Activated CD4-positive, alpha-beta T cell treated with anti-CD3 and anti-CD28 coated beads, Interleukin-2, amount 50 U/mL, for 16 hours (primary cell): ENCODE measurements at regions not wholly inside any gene's neighbourhood (a gene's known extent, or its start where the extent isn't known, plus 50 kb on each side); places are given as distances from the start of the nearest gene placed in this dataset.
"Not testable (repeated sequence)": the region's sequence is repeated elsewhere in the genome, so short reads cannot be mapped to it uniquely, and the experiment has no call there.

Experiments
- DNase-seq: peaks from one replicate; pipeline ENCODE4 v3.0.0-alpha.2; 2020

- no peak for DNase-seq
Measured at GRCh38 chr2:83859553-83859952, 599.5 kb downstream of the SUCLG1 start.

DNA sequence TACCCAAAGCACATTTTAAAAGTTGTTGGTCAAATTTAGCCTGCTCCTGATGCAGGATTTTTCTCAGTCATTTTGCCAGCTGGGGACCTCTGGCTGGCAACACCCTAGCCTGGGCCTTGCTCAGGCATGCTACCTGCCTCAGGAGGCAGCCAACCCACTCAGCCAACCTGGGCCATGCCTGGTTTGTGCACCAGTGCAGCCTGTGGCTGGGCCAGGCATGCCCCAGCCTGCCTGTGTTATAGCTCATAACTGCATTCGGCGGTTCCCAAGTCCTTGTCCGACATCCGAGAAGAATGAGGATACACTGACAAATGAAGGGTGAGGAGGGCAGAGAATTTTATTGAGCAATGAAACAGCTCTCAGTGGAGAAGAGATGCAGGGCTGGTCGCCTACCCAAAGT is 608.0 kb downstream of the SUCLG1 start:
- no peak for DNase-seq

GRCh38 chr2:83850071-83850725 is 608.9 kb downstream of the SUCLG1 start:
- no peak for DNase-seq

- no peak for DNase-seq
Measured at GRCh38 chr2:83844490-83844889, 614.6 kb downstream of the SUCLG1 start.

- no peak for DNase-seq
Measured at GRCh38 chr2:83842421-83842820, 616.7 kb downstream of the SUCLG1 start.

DNA sequence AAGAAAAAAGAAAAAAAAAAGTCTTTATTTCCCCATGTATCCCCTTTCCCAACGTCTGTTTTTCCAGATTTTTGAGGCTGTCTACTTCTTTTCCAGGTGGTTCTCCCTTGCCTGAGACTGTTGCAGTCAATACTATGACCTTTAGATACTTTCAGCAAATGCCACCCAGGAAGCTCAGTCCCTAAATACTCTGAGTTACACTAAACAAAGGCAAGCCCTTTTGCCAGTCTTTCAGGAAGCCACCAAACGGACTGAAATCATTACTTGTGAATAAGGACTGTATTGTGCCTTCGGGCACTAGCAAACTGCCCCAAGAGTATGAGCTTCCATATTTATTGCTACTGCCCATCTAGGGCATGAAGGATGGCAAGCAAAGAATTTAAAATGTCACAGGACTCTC is 621.3 kb downstream of the SUCLG1 start:
- DNase-seq, result no peak

GRCh38 chr2:83827618-83828017 is 631.5 kb downstream of the SUCLG1 start:
- no peak for DNase-seq

DNA sequence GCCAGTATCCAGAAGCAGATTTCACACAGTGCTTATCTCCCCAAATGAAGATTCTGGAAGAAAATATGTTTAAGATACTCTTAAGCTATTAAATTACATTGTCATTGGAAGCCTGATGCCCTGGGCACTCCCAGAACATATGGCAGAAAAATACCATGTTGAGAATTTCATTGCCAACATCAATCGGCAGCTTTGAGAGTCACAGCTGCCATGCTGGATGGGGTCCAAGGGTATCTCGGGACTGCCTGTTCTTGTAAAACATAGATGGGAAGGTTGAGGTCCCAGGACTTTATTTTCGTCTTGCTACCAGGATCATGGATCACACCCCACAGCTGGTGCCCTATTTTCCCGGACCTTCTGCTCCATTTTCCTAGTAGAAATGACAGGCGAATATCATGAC is 632.5 kb downstream of the SUCLG1 start:
- no peak for DNase-seq

DNA sequence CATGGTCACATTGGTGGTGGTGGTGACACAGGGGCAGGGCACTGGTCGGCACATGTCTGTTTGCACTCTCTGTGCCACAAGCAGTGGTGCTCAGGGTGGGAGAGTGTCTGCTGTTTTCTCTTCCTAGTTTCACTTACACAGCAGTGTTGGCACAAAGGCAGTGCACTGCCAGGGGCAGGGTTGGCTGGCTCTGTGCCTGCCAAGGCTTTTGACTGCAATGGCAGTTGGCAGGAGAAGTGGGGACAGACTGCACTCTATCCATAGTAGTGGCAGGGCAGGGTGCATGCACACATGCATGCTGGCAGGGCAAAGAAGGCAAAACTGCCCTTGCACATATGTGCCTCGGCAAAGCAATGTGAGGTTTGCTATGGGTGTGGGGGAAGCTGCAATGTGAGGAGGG is 635.9 kb downstream of the SUCLG1 start:
- DNase-seq, result no peak

DNA sequence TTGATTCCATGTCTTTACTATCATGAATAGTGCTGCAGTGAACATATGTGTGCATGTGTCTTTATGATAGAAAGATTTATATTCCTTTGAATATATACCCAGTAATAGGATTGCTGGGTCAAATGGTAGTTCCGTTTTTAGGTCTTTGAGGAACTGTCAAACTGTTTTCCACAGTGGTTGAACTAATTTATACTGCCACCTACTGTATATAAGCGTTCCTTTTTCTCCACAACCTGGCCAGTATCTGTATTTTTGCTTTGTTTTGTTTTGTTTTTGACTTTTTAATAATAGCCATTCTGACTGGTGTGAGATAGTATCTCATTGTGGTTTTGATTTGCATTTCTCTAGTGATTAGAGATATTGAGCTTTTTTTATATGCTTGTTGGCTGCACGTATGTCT is 641.6 kb downstream of the SUCLG1 start:
- no peak for DNase-seq

GRCh38 chr2:83808878-83809277 is 650.2 kb downstream of the SUCLG1 start:
- DNase-seq, result no peak

GRCh38 chr2:83802604-83803003 is 656.5 kb downstream of the SUCLG1 start:
- DNase-seq, result no peak

GRCh38 chr2:83795777-83796176 is 663.3 kb downstream of the SUCLG1 start:
- no peak for DNase-seq

- DNase-seq, result not testable (repeated sequence)
Measured at GRCh38 chr2:83790467-83790866, 668.6 kb downstream of the SUCLG1 start.

DNA sequence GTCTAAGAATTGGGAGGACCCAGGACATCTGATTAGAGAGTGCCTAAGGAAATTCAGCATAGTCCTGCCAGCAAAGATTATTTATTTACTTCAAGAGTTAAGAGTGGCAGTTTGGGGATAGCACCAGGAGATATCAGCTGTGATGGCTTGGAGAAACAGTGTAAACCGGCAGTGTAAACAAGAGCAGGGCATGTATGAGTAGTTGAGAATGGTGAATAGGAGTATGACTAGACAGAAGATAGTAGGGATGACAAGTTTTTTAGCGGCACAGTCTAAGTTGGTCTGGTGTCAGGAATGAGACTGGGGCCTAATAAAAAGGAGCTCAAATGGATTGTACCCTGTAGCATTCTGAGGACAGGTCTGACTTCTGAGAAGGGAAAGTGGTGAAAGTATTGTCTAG is 669.4 kb downstream of the SUCLG1 start:
- DNase-seq, result not testable (repeated sequence)

DNA sequence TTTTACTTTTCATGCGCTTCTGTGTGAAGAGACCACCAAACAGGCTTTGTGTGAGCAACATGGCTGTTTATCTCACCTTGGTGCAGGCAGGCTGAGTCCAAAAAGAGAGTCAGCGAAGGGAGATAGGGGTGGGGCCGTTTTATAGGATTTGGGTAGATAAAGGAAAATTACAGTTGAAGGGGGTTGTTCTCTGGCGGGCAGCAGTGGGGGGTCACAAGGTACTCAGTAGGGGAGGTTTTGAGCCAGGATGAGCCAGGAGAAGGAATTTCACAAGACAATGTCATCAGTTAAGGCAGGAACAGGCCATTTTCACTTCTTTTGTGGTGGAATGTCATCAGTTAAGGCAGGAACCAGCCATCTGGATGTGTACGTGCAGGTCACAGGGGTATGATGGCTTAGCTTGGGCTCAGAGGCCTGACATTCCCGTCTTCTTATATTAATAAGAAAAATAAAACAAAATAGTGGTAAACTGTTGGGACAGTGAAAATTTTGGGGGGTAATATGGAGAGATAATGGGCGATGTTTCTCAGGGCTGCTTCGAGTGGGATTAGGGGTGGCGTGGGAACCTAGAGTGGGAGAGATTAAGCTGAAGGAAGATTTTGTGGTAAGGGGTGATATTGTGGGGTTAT is 670.0 kb downstream of the SUCLG1 start:
- DNase-seq, result not testable (repeated sequence)

DNA sequence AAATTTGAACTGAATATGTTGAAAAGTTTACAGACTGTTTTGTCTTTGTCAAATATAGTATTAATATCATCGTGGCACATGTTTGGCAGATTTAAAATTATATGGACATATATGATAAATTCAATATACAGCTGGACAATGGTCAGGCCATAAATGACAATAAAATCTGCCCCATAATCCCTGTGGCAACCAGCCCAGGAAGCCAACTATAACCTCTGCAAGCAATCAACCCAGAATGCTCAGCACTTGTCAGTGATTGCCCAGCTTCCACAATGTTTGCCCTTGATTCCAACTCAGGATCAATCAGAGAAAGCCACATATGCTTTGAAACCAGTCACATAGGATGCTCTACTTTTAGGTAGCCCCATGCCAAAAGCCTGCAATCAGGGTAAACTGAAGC is 671.9 kb downstream of the SUCLG1 start:
- no peak for DNase-seq

DNA sequence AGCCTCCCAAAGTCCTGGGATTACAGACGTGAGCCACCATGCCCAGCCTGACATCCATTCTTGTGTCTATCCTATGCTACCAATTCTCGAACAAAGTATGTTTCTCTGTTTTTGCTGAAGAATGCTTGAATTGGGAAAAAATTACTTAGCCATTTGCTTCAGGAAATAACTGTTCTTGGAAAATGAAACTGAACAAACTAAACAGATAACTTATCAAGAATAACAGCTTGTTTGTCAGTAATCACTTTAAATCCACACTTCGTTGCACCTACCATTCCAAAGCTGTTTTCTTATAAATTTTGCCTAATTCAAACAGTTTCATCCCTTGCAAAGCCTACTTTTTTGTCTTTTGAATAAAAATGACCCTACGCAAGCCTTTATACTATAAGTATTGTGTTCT is 672.9 kb downstream of the SUCLG1 start:
- DNase-seq, result no peak

- DNase-seq, result no peak
Measured at GRCh38 chr2:83784947-83785346, 674.1 kb downstream of the SUCLG1 start.

DNA sequence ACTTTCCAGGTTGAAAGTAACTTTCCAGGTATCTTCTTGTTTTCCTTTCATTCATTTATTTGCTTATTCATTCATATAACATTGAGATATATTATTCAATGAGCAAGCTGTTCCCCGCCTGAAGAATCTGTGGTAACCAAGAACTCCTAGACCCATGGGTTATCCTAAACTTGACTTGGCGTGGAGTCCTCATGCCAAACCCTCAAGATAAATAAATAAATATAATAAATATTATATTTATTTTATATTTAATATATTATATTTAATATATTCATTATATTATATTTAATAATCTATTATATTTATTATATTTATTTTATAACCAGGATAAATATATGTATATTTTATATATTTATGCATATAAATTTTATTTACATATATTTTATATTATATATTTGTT is 674.8 kb downstream of the SUCLG1 start:
- DNase-seq, result no peak

- DNase-seq, result no peak
Measured at GRCh38 chr2:83782122-83782521, 677.0 kb downstream of the SUCLG1 start.

DNA sequence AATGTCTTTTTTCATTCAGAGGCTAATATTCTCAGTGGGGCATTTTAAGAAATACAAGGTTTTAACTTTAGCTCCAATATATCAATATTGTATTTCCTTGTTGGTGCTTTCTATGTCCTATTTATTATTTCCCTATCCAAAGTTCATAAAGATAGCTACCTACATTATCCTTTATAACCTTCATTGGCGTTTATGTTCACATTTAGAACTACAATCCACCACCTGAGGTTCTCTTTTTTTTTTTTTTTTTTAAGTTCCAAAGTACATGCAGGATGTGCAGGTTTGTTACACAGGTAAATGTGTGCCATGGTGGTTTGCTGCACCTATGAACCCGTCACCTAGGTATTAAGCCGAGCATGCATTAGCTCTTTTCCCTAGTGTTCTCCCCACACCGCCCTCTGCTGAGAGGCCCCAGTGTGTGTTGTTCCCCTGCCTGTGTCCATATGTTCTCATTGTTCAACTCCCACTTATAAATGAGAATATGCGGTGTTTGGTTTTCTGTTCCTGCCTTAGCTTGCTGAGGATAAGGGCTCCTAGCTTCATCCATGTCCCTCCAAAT is 694.6 kb downstream of the SUCLG1 start:
- DNase-seq, result no peak

DNA sequence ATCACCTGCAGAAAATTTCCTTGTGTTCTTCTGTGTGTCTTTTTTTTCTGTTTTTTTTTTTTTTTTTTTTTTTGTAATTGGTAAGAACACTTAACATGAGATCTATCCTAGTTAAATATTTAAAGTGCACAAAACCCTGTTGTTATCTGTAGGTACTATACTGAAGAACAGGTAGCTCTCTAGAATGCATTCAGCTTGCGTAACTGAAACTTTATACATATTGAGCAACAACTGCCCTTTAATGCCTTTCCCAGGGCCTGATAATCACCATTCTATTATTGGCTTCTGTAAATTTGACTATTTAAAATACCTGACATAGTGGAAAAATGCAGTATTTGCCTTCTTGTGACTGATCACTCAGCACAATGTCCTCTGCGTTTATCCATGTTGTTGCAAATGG is 701.8 kb downstream of the SUCLG1 start:
- DNase-seq, result no peak

GRCh38 chr2:83756219-83756618 is 702.9 kb downstream of the SUCLG1 start:
- no peak for DNase-seq

- no peak for DNase-seq
Measured at GRCh38 chr2:83747141-83747540, 711.9 kb downstream of the SUCLG1 start.
